Endothelial cell of umbilical vein (primary cell): ENCODE measurements at regions not wholly inside any gene's neighbourhood (a gene's known extent, or its start where the extent isn't known, plus 50 kb on each side); places are given as distances from the start of the nearest gene placed in this dataset.
"Not testable (repeated sequence)": the region's sequence is repeated elsewhere in the genome, so short reads cannot be mapped to it uniquely, and the experiment has no call there.

Experiments
- BruUV-seq: library from RNA; stranded (reverse); fragments of 400-500 nt; replicated peaks from 2 replicates; lab custom pipeline; 2021; lab: Mats Ljungman, UMichigan
- CTCF ChIA-PET: fragments of 300-600, 350-600 bp; sonication (Branson Sonifier 250); formaldehyde crosslinking; loops from one replicate; lab custom pipeline; 2021; ENCODE audit warnings: antibody characterized with exemption, inconsistent platforms; lab: Charles Lee
- POLR2A ChIA-PET: fragments of 300-600, 350-600 bp; sonication (Branson Sonifier 250); formaldehyde crosslinking; loops from one replicate; lab custom pipeline; 2021; ENCODE audit warnings: antibody characterized with exemption, inconsistent platforms; lab: Charles Lee
- DNase-seq: peaks from one replicate; pipeline ENCODE4 v3.0.0-alpha.2; 2011; ENCODE audit warnings: low read depth, low spot score
- FAIRE-seq: peaks from 2 replicates; lab custom pipeline; 2011; peaks lifted over from hg19 to GRCh38; lab: Jason Lieb, UNC
- H2AFZ ChIP-seq: 2 replicates; pipeline ENCODE4 v1.6.0; 2012; ENCODE audit warnings: low read depth, low read length, control low read depth, inconsistent platforms
- H3K27ac ChIP-seq: 2 replicates; pipeline ENCODE4 v1.5.1; 2011; ENCODE audit warnings: low read depth, mild to moderate bottlenecking, control low read depth, low read length, moderate library complexity; ENCODE audit not compliant: insufficient read depth
- H3K27me3 ChIP-seq, 2 experiments: 2 replicates each; pipeline versions ENCODE4 v1.6.0 to v1.6.1; 2011; ENCODE audit warnings: low read length in 2 of 2, mixed read lengths in 1 of 2; ENCODE audit not compliant: control insufficient read depth in 2 of 2, insufficient read depth in 2 of 2
- H3K36me3 ChIP-seq, 2 experiments: 2 replicates in 1 of 2; 3 replicates in 1 of 2; pipeline ENCODE4 v1.5.1; 2011; ENCODE audit warnings: low read length in 2 of 2, mild to moderate bottlenecking in 1 of 2, moderate library complexity in 1 of 2; ENCODE audit not compliant: control insufficient read depth in 2 of 2, insufficient read depth in 2 of 2; ENCODE audit errors: extremely low read depth in 1 of 2
- H3K4me1 ChIP-seq: 3 replicates; pipeline ENCODE4 v1.5.1; 2011; ENCODE audit warnings: mild to moderate bottlenecking, low read length; ENCODE audit not compliant: control insufficient read depth, insufficient read depth; ENCODE audit errors: extremely low read depth
- H3K4me2 ChIP-seq: 2 replicates; pipeline ENCODE4 v1.6.1; 2011; ENCODE audit warnings: low read length, control low read depth, mixed read lengths; ENCODE audit not compliant: insufficient read depth
- H3K4me3 ChIP-seq, 3 experiments: fragments of 200-600 bp in 1 of 3; sonication (generic), shearing (Covaris generic) in 1 of 3; replicated peaks in 1 of 3; 2 replicates each; pipeline ENCODE4 v1.5.1; 2011 to 2016; ENCODE audit warnings: control low read depth in 3 of 3, low read length in 3 of 3, mild to moderate bottlenecking in 2 of 3, inconsistent platforms in 1 of 3, low read depth in 1 of 3, moderate library complexity in 1 of 3; ENCODE audit not compliant: insufficient read depth in 1 of 3
- H3K79me2 ChIP-seq: 2 replicates; pipeline ENCODE4 v1.6.0; 2012; ENCODE audit warnings: low read length, inconsistent platforms; ENCODE audit not compliant: control insufficient read depth, insufficient read depth
- H3K9ac ChIP-seq: replicated peaks from 2 replicates; pipeline ENCODE3; 2011; ENCODE audit warnings: low read length, control low read depth; ENCODE audit not compliant: insufficient read depth; ENCODE audit errors: extremely low read depth
- H3K9me1 ChIP-seq: replicated peaks from 3 replicates; pipeline ENCODE4 v1.6.0; 2011; ENCODE audit warnings: mild to moderate bottlenecking, low read length; ENCODE audit not compliant: control insufficient read depth, insufficient read depth; ENCODE audit errors: extremely low read depth
- H3K9me3 ChIP-seq: replicated peaks from 2 replicates; pipeline ENCODE4 v1.5.1; 2012; ENCODE audit warnings: low read length, inconsistent platforms; ENCODE audit not compliant: control insufficient read depth, insufficient read depth
- H4K20me1 ChIP-seq: replicated peaks from 2 replicates; pipeline ENCODE3; 2011; ENCODE audit warnings: mild to moderate bottlenecking, low read length; ENCODE audit not compliant: control insufficient read depth, insufficient read depth; ENCODE audit errors: extremely low read depth
- CTCF ChIP-seq, 2 donors: IDR thresholded peaks; 1 replicate in 1 of 2; 2 replicates in 1 of 2; pipeline ENCODE4 v1.5.1; 2011; ENCODE audit warnings: low read length in 2 of 2, mild to moderate bottlenecking in 2 of 2, moderate library complexity in 2 of 2, control low read depth in 1 of 2, inconsistent platforms in 1 of 2, low read depth in 1 of 2; ENCODE audit not compliant: insufficient read depth in 1 of 2; ENCODE audit errors: extremely low read depth in 1 of 2
- EZH2 ChIP-seq: IDR thresholded peaks from 2 replicates; pipeline ENCODE4 v1.6.1; 2012; ENCODE audit warnings: borderline replicate concordance, low read depth, mild to moderate bottlenecking, moderate library complexity, low read length, inconsistent platforms; ENCODE audit not compliant: severe bottlenecking
- FOS ChIP-seq: IDR thresholded peaks from 2 replicates; pipeline ENCODE4 v1.6.1; 2011; ENCODE audit warnings: mild to moderate bottlenecking, low read length, moderate library complexity, borderline replicate concordance; ENCODE audit not compliant: insufficient read depth
- GATA2 ChIP-seq: IDR thresholded peaks from 2 replicates; pipeline ENCODE4 v1.7.0; 2011; ENCODE audit warnings: low read depth, mild to moderate bottlenecking, moderate library complexity, mixed read lengths, low read length; ENCODE audit not compliant: insufficient read length, insufficient read depth
- JUN ChIP-seq: IDR thresholded peaks from 2 replicates; pipeline ENCODE4 v1.6.1; 2011; ENCODE audit warnings: borderline replicate concordance, low read depth; ENCODE audit not compliant: insufficient read length, insufficient read depth
- MAX ChIP-seq: IDR thresholded peaks from 2 replicates; pipeline ENCODE4 v1.6.1; 2011; ENCODE audit not compliant: insufficient read depth, insufficient read length
- MYC ChIP-seq: IDR thresholded peaks from one replicate; pipeline ENCODE4 v1.6.1; 2011; ENCODE audit warnings: mild to moderate bottlenecking, low read depth, low read length
- POLR2A ChIP-seq: IDR thresholded peaks from 2 replicates; pipeline ENCODE4 v1.6.1; 2012; ENCODE audit warnings: low read depth, mild to moderate bottlenecking, control low read depth, low read length
- POLR2AphosphoS5 ChIP-seq: IDR thresholded peaks from 2 replicates; pipeline ENCODE4 v1.6.1; 2012; ENCODE audit warnings: low read depth, mild to moderate bottlenecking, control low read depth, low read length, moderate library complexity; ENCODE audit not compliant: insufficient read depth
- dilution Hi-C: fragments of 300-500 bp; cut with MboI; formaldehyde crosslinking; loops from one replicate; pipeline ENCODE4 v1.15.0; 2019; ENCODE audit warnings: low sequenced_read_pairs; ENCODE audit not compliant: extremely low pct_ligation_motif_present
- intact Hi-C: fragments of 100-400 bp; cut with micrococcal nuclease; formaldehyde crosslinking; loops from one replicate; pipeline ENCODE4 v1.10.0; 2022

GRCh38 chr18:66894851-66895250 is 291.0 kb upstream of the CDH19 start:
- TF ChIP-seq EZH2 (no peak), POLR2A (no peak), MYC (no peak), GATA2 (no peak), CTCF (IDR thresholded peaks at IDR 0.05; ENCODE audit: extremely low read depth in 1 of 2, insufficient read depth in 1 of 2, low read depth in 1 of 2, low read length in 2 of 2) (no peak), MAX (no peak), JUN (no peak), POLR2AphosphoS5 (no peak), FOS (no peak)
- ChIA-PET CTCF (no interaction called here), POLR2A (no interaction called here)
- no TSS peak for BruUV-seq
- intact Hi-C loops (no loop called here), dilution Hi-C loops (no loop called here)
- DNase-seq = no peak
- H3K4me2 ChIP-seq = no peak overlapping the region
- no peaks in the 10 kb centered on the region for H3K36me3 ChIP-seq
- FAIRE-seq = no peak
- H3K9ac ChIP-seq = no peak overlapping the region
- no peaks in the 10 kb centered on the region for H3K9me1 ChIP-seq
- no peak overlapping the region for H2AFZ ChIP-seq
- H3K4me3 ChIP-seq = no peak overlapping the region
- no peaks in the 10 kb centered on the region for H3K9me3 ChIP-seq
- no peaks in the 10 kb centered on the region for H3K79me2 ChIP-seq
- H3K4me1 ChIP-seq = no peaks in the 10 kb centered on the region
- H3K27me3 ChIP-seq = no peaks in the 10 kb centered on the region
- H3K27ac ChIP-seq = no peak overlapping the region
- no peaks in the 10 kb centered on the region for H4K20me1 ChIP-seq

DNA sequence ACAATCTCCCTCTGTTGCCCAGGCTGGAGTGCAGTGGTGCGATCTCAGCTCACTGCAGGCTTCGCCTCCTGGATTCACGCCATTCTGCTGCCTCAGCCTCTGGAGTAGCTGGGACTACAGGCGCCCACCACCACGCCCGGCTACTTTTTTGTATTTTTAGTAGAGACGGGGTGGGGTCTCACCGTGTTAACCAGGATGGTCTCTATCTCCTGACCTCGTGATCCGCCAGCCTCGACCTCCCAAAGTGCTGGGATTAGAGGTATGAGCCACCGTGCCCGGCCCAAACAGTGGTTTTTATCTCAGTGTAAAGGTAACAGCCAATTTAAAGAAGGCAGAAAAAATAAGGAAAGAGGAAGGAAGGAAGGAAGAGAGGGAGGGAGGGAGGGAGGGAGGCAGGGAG is 288.5 kb upstream of the CDH19 start:
- H3K9me3 ChIP-seq, H3K27ac ChIP-seq, H2AFZ ChIP-seq, H4K20me1 ChIP-seq, dilution Hi-C loops, POLR2A ChIA-PET, H3K4me1 ChIP-seq, H3K4me3 ChIP-seq, intact Hi-C loops, DNase-seq, H3K79me2 ChIP-seq, H3K4me2 ChIP-seq, H3K36me3 ChIP-seq, BruUV-seq, H3K9ac ChIP-seq, H3K9me1 ChIP-seq, H3K27me3 ChIP-seq, FAIRE-seq, CTCF ChIA-PET: not testable (repeated sequence)
